ENCODE measurements at regions not wholly inside any gene's neighbourhood (a gene's known extent, or its start where the extent isn't known, plus 50 kb on each side); places are given as distances from the start of the nearest gene placed in this dataset.
"Not testable (repeated sequence)": the region's sequence is repeated elsewhere in the genome, so short reads cannot be mapped to it uniquely, and the experiment has no call there.

DNA sequence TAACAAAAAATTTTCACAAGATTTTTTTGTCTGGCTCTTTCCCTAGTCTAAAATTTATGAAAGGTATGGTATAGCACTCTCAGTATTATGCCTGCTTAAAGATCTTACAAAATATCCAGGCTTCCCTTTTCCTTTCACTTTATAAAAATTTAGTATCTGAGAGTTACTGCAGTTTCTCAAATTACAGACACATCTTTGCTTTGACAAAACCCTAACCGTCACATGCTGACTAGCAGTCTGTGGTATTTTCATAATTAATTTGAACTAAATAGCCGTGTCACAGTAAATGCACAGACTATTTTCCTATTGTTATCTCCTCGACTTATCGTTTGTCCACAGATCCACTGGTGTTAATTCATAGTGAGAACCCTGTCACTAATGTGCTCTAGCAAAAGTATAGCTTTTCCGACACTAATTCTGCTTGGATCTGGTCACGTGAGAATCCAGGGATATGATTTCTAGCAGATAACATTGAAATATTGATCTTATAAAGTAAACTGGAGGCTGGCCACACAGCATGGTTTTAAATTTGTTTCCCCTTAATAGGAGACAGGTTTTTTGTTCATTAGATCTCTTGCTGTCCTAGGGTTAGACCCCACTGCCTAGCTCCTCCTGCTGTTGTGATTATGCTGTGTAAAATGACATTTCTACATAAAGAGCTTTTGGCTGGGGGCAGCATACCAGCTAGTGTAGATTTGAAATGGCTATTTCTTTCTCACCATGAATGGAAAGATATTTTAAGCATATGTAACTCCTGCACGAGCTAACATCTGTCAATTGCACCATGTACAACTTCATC lies 340.6 kb upstream of the SASH1 start:
- in situ Hi-C loops (cut with HindIII; ENCODE audit: low pct_ligation_motif_present, low sequenced_read_pairs) = no loop called here

GRCh38 chr6:148004651-148005050 lies 338.0 kb upstream of the SASH1 start:
- no peak for DNase-seq
- Histone ChIP-seq H3K36me3 (replicated peaks) (no peaks in the 10 kb centered on the region), H3K4me3 (ENCODE audit: low read depth, low read length) (no peak overlapping the region), H3K27me3 (replicated peaks) (no peaks in the 10 kb centered on the region), H3K27ac (no peak overlapping the region)
- TF ChIP-seq, protein P1, sequence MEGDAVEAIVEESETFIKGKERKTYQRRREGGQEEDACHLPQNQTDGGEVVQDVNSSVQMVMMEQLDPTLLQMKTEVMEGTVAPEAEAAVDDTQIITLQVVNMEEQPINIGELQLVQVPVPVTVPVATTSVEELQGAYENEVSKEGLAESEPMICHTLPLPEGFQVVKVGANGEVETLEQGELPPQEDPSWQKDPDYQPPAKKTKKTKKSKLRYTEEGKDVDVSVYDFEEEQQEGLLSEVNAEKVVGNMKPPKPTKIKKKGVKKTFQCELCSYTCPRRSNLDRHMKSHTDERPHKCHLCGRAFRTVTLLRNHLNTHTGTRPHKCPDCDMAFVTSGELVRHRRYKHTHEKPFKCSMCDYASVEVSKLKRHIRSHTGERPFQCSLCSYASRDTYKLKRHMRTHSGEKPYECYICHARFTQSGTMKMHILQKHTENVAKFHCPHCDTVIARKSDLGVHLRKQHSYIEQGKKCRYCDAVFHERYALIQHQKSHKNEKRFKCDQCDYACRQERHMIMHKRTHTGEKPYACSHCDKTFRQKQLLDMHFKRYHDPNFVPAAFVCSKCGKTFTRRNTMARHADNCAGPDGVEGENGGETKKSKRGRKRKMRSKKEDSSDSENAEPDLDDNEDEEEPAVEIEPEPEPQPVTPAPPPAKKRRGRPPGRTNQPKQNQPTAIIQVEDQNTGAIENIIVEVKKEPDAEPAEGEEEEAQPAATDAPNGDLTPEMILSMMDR (IDR thresholded peaks at IDR 0.05; ENCODE audit: low read depth, low read length, missing control alignments) = no peak
- in situ Hi-C loops (cut with HindIII; ENCODE audit: low pct_ligation_motif_present, low sequenced_read_pairs) = no loop called here

More for the DNA sequence above, 340.6 kb upstream of the SASH1 start:
- TF ChIP-seq, protein P1 (IDR thresholded peaks at IDR 0.05; ENCODE audit: low read depth, low read length, missing control alignments) = peak; percentile 6
- H3K27ac ChIP-seq = no peak overlapping the region
- no peak for DNase-seq
- no peaks in the 10 kb centered on the region for H3K27me3 ChIP-seq (replicated peaks)
- no peaks in the 10 kb centered on the region for H3K36me3 ChIP-seq (replicated peaks)
- H3K4me3 ChIP-seq (ENCODE audit: low read depth, low read length) = no peak overlapping the region

DNA sequence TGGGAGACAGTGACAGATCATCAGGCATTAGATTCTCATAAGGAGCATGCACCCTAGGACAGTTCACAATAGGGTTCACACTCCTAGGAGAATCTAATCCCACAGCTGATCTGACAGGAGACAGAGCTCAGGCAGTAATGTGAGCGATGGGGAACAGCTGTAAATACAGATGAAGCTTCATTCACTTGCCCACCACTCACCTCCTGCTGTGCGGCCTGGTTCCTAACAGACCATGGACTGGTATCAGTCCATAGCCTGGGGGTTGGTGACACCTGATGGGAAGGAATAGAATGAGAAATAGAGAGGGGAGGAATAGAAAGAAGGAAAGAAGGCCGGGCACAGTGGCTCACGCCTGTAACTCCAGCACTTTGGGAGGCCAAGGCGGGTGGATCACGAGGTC lies 336.8 kb upstream of the SASH1 start:
- no peak for DNase-seq
- TF ChIP-seq, protein P1 (IDR thresholded peaks at IDR 0.05; ENCODE audit: low read depth, low read length, missing control alignments) = no peak
- H3K27me3 ChIP-seq (replicated peaks) = no peaks in the 10 kb centered on the region
- no peak overlapping the region for H3K4me3 ChIP-seq (ENCODE audit: low read depth, low read length)
- H3K27ac ChIP-seq = no peak overlapping the region
- H3K36me3 ChIP-seq (replicated peaks) = no peaks in the 10 kb centered on the region
- in situ Hi-C loops (cut with HindIII; ENCODE audit: low pct_ligation_motif_present, low sequenced_read_pairs) = no loop called here

DNA sequence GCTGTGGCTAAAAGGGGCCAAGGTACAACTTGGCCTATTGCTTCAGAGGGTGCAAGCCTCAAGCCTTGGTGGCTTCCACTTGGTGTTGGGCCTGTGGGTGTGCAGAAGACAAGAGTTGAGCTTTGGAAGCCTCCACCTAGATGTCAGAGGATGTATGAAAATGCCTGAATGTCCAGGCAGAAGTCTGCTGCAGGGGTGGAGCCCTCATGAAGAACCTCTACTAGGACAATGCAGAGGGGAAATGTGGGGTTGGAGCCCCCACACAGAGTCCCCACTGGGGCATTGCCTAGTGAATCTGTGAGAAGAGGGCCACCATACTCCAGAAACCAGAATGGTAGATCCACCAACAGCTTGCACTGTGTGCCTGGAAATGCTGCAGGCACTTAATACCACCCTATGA lies 332.1 kb upstream of the SASH1 start:
- DNase-seq; H3K4me3 ChIP-seq (ENCODE audit: low read depth, low read length); H3K27ac ChIP-seq; H3K36me3 ChIP-seq (replicated peaks); H3K27me3 ChIP-seq (replicated peaks); in situ Hi-C loops (cut with HindIII; ENCODE audit: low pct_ligation_motif_present, low sequenced_read_pairs): not testable (repeated sequence)

DNA sequence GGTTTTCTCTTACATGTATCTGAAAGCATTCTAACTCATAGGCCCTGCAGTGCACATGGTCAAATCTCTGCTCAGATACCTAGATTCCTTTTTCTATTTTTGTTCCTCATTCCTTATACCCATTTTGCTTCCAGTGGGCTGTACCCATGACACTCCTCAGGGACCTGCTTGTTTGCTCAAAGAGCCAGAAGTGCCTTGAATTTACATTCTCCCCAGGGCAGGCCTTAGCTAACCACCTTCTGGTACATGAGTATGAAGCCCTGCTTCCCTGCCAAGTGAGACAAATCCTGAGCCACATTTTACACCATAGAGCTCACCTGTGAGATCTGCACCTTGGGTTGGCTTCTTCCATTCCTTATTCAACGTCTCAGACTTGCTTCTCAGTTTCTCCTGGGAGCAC lies 326.6 kb upstream of the SASH1 start:
- DNase-seq = no peak
- H3K36me3 ChIP-seq (replicated peaks) = no peaks in the 10 kb centered on the region

DNA sequence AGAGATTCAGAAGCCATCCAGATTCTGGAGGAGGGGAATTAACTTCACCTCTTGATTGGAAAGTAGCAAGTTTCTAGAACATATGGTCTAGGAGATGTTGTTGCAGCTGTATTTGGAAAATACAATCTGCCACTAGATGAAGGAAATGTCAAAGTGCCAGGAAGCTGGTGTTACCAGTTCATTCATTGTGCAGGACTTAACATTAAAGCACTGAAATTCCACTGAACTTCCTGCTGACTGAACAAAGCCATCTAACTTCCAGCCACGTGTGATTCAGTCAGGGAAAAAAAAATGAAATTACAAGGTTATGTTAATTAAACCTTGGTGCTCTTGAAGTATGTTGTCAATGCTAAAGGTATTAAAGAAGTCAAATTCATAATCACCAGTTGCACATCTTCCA lies 321.5 kb upstream of the SASH1 start:
- no peak overlapping the region for H3K27ac ChIP-seq
- no peak for DNase-seq
- TF ChIP-seq, protein P1 (IDR thresholded peaks at IDR 0.05; ENCODE audit: low read depth, low read length, missing control alignments) = no peak
- H3K4me3 ChIP-seq (ENCODE audit: low read depth, low read length) = no peak overlapping the region
- no peaks in the 10 kb centered on the region for H3K27me3 ChIP-seq (replicated peaks)
- no peaks in the 10 kb centered on the region for H3K36me3 ChIP-seq (replicated peaks)
- in situ Hi-C loops (cut with HindIII; ENCODE audit: low pct_ligation_motif_present, low sequenced_read_pairs) = no loop called here

More for the DNA sequence above, 326.6 kb upstream of the SASH1 start:
- H3K27me3 ChIP-seq (replicated peaks) = no peaks in the 10 kb centered on the region
- H3K4me3 ChIP-seq (ENCODE audit: low read depth, low read length) = no peak overlapping the region
- in situ Hi-C loops (cut with HindIII; ENCODE audit: low pct_ligation_motif_present, low sequenced_read_pairs) = no loop called here
- no peak overlapping the region for H3K27ac ChIP-seq
- TF ChIP-seq, protein P1 (IDR thresholded peaks at IDR 0.05; ENCODE audit: low read depth, low read length, missing control alignments) = no peak

Data from brain microvascular endothelial cell (primary cell).